HG02763 (cell line): ENCODE measurements at regions not wholly inside any gene's neighbourhood (a gene's known extent, or its start where the extent isn't known, plus 50 kb on each side); places are given as distances from the start of the nearest gene placed in this dataset.

Experiments used
- ATAC-seq: cut with Tn5 transposase; IDR thresholded peaks from one replicate; pipeline ENCODE4 v1.9.1; 2021; ENCODE audit warnings: mild to moderate bottlenecking, moderate library complexity; ENCODE audit not compliant: unreplicated experiment

GRCh38 chr15:25985165-25985564, 122.0 kb upstream of the ATP10A start:
- ATAC-seq: no peak

DNA sequence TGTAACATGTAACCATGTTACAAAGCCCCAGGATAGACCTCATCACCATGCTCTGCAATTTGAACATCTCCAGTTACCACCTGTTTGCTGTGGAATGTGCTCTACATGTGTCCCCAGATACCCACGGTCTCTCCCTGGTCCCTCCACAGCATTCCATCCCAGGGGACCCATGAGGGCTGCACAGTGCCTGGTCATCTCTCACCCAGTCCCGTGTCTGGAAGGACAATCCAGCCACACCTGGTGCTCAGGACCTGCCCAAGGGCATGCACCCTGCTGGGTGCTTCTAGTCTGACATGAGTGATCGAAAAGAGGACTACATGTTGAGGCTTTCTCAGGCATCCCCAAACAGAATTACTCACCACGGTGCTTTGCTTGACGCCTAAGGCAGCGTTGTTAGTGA, 119.6 kb upstream of the ATP10A start:
- ATAC-seq: no peak

GRCh38 chr15:25981114-25981513, 118.0 kb upstream of the ATP10A start:
- no peak for ATAC-seq

GRCh38 chr15:25972141-25972675, 109.1 kb upstream of the ATP10A start:
- no peak for ATAC-seq

DNA sequence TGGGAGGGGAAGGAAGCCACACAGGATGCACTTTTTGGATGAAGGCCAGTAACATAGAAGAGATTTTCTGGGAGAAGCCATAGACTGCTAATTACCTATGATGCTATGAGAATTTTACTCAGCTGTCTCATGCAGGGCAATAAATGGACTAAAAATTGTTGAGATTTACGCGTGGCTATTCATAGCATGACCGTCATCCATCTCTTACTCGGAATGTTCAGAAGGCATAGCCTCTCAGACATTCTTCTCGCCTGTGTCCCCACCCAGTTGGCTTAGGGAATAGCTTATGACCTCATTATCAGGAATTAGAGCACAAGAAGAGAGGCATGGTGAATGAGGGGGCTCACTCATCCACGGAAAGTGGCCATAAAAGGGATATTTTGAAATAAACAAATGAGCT, 107.9 kb upstream of the ATP10A start:
- no peak for ATAC-seq

DNA sequence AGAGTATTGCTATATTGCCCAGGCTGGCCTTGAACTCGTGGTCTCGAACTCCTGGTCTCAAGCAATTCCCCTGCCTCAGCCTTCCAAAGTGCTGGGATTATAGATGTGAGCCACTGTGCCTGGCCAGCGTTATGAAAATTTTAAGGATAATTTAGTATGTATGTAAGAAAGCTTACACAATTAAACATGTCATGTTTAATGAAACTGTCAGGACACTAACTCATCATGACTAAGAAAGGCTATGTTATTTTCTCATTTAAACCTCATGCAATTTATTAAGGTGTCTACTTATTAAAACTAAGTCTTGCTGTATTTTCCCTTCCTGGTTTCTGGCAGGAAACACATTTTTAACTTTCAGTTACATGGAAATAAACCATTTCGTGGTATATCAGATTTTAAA, 106.8 kb upstream of the ATP10A start:
- no peak for ATAC-seq

- no peak for ATAC-seq
Observed at GRCh38 chr15:25967116-25967515, 104.0 kb upstream of the ATP10A start.

GRCh38 chr15:25965326-25965725, 102.2 kb upstream of the ATP10A start:
- ATAC-seq: no peak

DNA sequence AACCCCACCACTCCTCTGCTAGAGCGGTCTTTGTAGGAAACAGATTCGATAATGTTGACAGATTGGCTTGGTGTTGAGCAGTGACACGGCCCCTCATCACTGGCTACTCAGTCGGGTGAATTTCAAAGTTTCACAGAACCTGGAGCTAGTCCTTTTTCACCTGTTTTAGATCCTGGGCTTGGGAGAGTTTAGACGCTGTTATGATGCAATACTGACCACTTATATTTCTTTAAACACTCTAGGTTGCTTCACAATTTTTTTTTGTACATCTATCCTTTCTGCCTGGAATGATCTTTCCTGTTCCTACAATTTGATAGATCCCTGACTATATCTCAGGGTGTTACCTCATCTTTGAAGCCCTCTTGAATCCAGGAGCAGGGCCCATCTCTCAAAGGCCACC, 97.1 kb upstream of the ATP10A start:
- ATAC-seq: no peak

GRCh38 chr15:25959100-25959499, 96.0 kb upstream of the ATP10A start:
- ATAC-seq: no peak

DNA sequence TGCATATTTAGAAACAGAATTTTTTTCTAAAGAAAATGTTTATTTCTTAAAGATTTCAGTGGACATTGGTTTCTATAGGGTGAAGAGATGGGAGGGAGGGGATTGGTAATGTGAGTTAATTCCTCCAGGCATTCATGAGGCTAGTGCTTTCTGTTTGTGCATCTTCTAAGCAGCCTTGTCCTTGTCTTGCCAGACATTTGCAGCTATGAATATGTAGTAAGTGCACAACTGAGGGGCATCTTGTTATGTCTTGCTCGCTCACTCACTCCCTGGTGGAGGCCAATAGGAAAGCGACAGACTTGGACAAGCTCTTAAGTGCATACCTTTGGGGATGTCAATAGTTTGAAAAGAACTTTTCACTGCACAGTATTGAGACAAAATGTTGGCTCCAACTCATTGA, 92.5 kb upstream of the ATP10A start:
- ATAC-seq: no peak

GRCh38 chr15:25954398-25954797, 91.3 kb upstream of the ATP10A start:
- no peak for ATAC-seq

DNA sequence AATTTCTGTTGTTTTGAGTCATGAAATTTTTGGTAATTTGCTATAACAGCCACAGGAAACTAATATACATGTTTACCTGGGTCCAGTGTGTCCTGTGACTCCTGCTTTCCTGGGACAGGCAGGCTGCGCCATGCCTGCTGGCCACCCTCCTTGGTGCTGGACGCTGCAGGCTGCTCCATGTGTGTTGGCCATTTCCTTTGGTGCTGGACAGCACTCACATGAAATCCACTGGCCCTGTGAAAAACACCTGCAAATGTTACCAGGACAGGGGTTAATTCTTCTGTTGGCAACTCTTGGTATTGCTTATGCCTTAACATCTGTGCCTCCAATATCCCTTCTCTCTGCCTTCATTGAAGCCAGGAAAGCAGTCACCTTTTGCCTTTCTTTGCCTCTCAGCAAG, 86.9 kb upstream of the ATP10A start:
- ATAC-seq: no peak

- ATAC-seq: no peak
Observed at GRCh38 chr15:25947323-25948314, 84.5 kb upstream of the ATP10A start.

- ATAC-seq: no peak
Observed at GRCh38 chr15:25946241-25946805, 83.2 kb upstream of the ATP10A start.

DNA sequence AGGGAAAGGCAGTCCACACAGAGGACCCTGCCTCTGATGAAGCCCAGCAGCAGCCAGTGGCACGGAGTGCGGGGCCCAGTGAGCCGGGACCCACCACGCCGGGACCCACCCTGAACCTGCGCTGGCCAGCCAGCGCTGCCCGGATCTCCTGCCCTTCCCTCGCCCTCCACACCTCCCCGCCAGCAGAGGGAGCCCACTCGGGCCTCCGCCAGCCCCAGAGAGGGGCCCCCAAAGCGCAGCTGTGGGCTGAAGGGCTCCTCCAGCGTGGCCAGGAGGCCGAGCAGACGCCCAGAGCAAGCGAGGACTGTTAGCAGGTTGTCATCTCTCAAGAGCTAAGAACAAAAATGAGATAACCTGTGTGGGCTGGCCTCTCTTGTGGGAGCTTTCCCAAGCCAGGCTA, 81.3 kb upstream of the ATP10A start:
- no peak for ATAC-seq

GRCh38 chr15:25943831-25944230, 80.7 kb upstream of the ATP10A start:
- no peak for ATAC-seq

GRCh38 chr15:25939122-25939521, 76.0 kb upstream of the ATP10A start:
- peak; percentile 91 for ATAC-seq

DNA sequence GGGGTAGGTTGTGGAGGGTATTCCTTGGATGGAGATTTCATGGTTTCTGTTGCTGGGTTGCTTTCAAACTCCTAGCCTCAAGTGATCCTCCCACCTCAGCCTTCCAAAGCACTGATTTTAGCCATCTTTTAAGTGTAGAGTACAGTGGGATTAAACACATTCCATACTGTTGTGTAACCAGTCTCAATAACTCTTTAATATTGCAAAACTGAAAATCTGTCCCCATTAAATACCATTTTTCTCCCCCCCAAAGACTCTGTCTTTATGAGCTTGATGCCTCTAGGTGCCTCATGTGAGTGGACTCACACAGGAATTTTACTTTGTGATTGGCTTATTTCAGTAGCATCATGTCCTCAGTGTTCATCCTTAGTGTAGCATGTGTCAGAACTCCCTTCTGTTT, 74.7 kb upstream of the ATP10A start:
- no peak for ATAC-seq

DNA sequence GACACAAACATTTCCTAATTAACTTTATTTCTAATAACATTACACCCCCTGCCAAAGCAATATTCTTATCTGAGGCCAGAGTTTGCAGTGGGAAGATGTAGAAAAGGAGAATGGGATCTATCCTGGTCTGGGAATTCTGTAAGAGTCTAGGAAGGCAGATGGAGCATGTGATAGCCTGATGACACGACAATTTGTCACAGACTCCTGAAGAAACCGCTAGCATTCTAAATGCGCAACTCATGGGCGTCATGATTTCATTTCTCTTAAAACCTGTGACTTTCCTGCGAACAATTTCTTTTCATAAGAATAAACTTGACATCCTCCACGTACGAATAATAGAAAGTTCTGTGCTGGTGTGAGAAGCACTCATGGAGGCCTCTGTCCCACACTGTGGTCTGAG, 72.9 kb upstream of the ATP10A start:
- ATAC-seq: no peak

GRCh38 chr15:25933456-25934158, 70.5 kb upstream of the ATP10A start:
- peak; percentile 61 for ATAC-seq

GRCh38 chr15:25932696-25933095, 69.6 kb upstream of the ATP10A start:
- no peak for ATAC-seq
